ENCODE measurements at regions not wholly inside any gene's neighbourhood (a gene's known extent, or its start where the extent isn't known, plus 50 kb on each side); places are given as distances from the start of the nearest gene placed in this dataset.

DNA sequence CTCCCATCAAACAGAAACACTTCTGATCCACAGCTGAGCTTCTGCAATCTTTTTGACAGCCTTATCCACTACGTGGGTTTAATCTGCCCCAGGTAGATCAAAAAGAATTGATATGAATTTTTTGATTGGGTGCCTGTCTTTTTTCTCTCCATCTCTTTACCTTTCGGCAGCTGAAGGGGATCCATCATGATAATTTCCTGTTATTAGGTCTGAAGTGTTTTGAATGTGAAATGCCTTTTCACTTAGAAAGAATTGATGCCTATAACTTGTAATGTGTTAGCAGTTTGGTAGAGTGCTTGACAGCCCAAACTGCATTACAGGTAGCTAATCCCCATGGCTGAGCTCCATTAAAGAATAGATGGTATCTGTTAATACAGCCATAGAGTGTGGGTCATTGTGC, 745.4 kb downstream of the TLR4 start:
- ATAC-seq = no peak
- Histone ChIP-seq H3K4me3 (ENCODE audit: low read depth in 2 of 2, low read length in 2 of 2) (no peak overlapping the region), H3K36me3 (ENCODE audit: control insufficient read depth, insufficient read depth, low read length) (no peaks in the 10 kb centered on the region), H3K9me3 (ENCODE audit: control insufficient read depth, insufficient read depth, low read depth, low read length) (no peaks in the 10 kb centered on the region), H3K27ac (ENCODE audit: low read length) (no peak overlapping the region), H3K4me1 (ENCODE audit: control insufficient read depth, insufficient read depth, low read length) (no peaks in the 10 kb centered on the region), H3K27me3 (ENCODE audit: control insufficient read depth, insufficient read depth, low read length) (no peaks in the 10 kb centered on the region)
- no peak for DNase-seq (ENCODE audit: low read depth, low spot score)
- no TSS peak for BruUV-seq (replicated peaks)
- ChIA-PET POLR2A (no interaction called here), CTCF (no interaction called here)
- in situ Hi-C loops (cut with HindIII; ENCODE audit: low pct_unique_long_range_greater_than_20kb, low sequenced_read_pairs) (no loop called here), intact Hi-C loops (cut with micrococcal nuclease; ENCODE audit: unreplicated experiment) (no loop called here)
- TF ChIP-seq, protein P1, sequence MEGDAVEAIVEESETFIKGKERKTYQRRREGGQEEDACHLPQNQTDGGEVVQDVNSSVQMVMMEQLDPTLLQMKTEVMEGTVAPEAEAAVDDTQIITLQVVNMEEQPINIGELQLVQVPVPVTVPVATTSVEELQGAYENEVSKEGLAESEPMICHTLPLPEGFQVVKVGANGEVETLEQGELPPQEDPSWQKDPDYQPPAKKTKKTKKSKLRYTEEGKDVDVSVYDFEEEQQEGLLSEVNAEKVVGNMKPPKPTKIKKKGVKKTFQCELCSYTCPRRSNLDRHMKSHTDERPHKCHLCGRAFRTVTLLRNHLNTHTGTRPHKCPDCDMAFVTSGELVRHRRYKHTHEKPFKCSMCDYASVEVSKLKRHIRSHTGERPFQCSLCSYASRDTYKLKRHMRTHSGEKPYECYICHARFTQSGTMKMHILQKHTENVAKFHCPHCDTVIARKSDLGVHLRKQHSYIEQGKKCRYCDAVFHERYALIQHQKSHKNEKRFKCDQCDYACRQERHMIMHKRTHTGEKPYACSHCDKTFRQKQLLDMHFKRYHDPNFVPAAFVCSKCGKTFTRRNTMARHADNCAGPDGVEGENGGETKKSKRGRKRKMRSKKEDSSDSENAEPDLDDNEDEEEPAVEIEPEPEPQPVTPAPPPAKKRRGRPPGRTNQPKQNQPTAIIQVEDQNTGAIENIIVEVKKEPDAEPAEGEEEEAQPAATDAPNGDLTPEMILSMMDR (IDR thresholded peaks at IDR 0.05) = no peak
- TF ChIP-seq, protein P2, sequence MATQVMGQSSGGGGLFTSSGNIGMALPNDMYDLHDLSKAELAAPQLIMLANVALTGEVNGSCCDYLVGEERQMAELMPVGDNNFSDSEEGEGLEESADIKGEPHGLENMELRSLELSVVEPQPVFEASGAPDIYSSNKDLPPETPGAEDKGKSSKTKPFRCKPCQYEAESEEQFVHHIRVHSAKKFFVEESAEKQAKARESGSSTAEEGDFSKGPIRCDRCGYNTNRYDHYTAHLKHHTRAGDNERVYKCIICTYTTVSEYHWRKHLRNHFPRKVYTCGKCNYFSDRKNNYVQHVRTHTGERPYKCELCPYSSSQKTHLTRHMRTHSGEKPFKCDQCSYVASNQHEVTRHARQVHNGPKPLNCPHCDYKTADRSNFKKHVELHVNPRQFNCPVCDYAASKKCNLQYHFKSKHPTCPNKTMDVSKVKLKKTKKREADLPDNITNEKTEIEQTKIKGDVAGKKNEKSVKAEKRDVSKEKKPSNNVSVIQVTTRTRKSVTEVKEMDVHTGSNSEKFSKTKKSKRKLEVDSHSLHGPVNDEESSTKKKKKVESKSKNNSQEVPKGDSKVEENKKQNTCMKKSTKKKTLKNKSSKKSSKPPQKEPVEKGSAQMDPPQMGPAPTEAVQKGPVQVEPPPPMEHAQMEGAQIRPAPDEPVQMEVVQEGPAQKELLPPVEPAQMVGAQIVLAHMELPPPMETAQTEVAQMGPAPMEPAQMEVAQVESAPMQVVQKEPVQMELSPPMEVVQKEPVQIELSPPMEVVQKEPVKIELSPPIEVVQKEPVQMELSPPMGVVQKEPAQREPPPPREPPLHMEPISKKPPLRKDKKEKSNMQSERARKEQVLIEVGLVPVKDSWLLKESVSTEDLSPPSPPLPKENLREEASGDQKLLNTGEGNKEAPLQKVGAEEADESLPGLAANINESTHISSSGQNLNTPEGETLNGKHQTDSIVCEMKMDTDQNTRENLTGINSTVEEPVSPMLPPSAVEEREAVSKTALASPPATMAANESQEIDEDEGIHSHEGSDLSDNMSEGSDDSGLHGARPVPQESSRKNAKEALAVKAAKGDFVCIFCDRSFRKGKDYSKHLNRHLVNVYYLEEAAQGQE (IDR thresholded peaks at IDR 0.05; ENCODE audit: insufficient read depth in 1 of 2, low read depth in 2 of 2, low read length in 1 of 2) = no peak
- TF ChIP-seq POLR2AphosphoS5 (IDR thresholded peaks at IDR 0.05; ENCODE audit: low read depth, low read length) (no peak), SIN3A (IDR thresholded peaks at IDR 0.05; ENCODE audit: borderline replicate concordance, insufficient read depth, low read depth, low read length) (no peak), TCF7L2 (IDR thresholded peaks at IDR 0.05; ENCODE audit: low read depth, low read length) (no peak)

DNA sequence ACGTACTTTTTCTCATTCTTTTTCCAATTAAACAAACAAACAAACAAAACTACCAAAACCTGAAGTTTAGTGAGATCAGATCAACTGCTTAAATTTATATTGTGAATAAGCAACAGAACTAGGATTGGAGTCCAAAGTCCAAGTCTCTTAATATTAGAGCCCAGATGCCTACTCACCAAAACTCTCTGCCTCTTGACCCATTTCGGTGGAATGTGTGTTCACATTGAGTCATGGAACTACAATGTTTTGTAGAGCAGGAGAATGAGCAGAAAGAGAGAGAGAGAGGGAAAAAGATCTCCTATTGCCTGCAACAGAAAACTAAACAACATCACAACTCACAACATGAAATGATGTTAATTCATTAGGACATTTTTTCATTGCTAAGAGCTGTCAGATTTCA, 751.1 kb downstream of the TLR4 start:
- ChIA-PET CTCF (no interaction called here), POLR2A (no interaction called here)
- no peaks in the 10 kb centered on the region for H3K9me3 ChIP-seq (ENCODE audit: control insufficient read depth, insufficient read depth, low read depth, low read length)
- BruUV-seq (replicated peaks) = no TSS peak
- H3K27ac ChIP-seq (ENCODE audit: low read length) = no peak overlapping the region
- ATAC-seq (no peak), DNase-seq (ENCODE audit: low read depth, low spot score) (no peak)
- H3K4me3 ChIP-seq (ENCODE audit: low read depth in 2 of 2, low read length in 2 of 2) = no peak overlapping the region
- intact Hi-C loops (cut with micrococcal nuclease; ENCODE audit: unreplicated experiment) (no loop called here), in situ Hi-C loops (cut with HindIII; ENCODE audit: low pct_unique_long_range_greater_than_20kb, low sequenced_read_pairs) (no loop called here)
- no peaks in the 10 kb centered on the region for H3K27me3 ChIP-seq (ENCODE audit: control insufficient read depth, insufficient read depth, low read length)
- H3K36me3 ChIP-seq (ENCODE audit: control insufficient read depth, insufficient read depth, low read length) = no peaks in the 10 kb centered on the region
- TF ChIP-seq TCF7L2 (IDR thresholded peaks at IDR 0.05; ENCODE audit: low read depth, low read length) (no peak), POLR2AphosphoS5 (IDR thresholded peaks at IDR 0.05; ENCODE audit: low read depth, low read length) (no peak), SIN3A (IDR thresholded peaks at IDR 0.05; ENCODE audit: borderline replicate concordance, insufficient read depth, low read depth, low read length) (no peak)
- TF ChIP-seq, protein P2 (IDR thresholded peaks at IDR 0.05; ENCODE audit: insufficient read depth in 1 of 2, low read depth in 2 of 2, low read length in 1 of 2) = no peak
- TF ChIP-seq, protein P1 (IDR thresholded peaks at IDR 0.05) = no peak
- no peaks in the 10 kb centered on the region for H3K4me1 ChIP-seq (ENCODE audit: control insufficient read depth, insufficient read depth, low read length)

Data from Panc1 (cell line).